Amniotic stem cell (primary cell): ENCODE measurements at regions not wholly inside any gene's neighbourhood (a gene's known extent, or its start where the extent isn't known, plus 50 kb on each side); places are given as distances from the start of the nearest gene placed in this dataset.
A peak's percentile ranks its signal among the peaks of the same experiment; 100 is the strongest.

Experiments
- DNase-seq: peaks from one replicate; lab custom pipeline; 2025; lab: John Stamatoyannopoulos, UW

DNA sequence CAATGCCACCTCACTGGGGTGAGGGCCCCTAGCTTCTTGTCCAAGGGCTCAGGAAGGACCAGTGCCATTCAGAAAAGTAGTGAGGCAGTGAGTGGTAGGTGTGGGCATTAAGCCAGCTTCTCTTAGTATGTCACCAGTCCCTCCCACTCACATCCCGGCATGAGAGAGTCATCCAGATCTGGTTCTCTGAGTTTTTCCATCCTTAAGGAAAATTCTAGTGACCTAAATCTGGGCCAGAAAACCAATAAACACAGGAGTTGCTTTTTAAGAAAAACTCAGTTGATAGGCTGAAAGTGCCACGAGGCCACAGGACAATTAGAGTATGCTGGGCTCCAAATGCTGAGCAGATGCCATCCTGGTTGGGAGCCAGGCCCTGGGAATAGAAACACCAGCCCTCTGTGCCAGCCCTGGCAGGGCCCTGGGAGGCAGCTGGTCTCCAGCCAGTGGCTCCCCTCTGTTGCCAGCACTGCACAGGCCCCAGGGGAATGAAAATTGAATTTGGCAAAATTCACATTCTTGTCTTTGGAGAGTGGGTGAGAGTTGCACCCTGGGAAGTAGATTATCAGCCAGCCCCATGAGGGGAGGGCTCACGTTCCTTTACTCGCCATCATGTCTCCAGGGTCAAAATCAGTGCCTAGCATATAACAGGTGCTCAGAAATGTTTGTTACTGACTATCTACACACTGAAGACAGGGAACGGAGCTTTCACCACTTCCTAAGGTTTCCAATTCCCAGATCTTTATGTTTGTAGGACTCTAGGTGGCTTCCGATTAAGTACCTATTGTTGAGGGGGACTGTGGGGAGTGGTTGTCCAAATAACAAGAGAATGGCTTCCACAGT lies 52.8 kb downstream of the FAM43A start:
- peak; percentile 43 for DNase-seq

DNA sequence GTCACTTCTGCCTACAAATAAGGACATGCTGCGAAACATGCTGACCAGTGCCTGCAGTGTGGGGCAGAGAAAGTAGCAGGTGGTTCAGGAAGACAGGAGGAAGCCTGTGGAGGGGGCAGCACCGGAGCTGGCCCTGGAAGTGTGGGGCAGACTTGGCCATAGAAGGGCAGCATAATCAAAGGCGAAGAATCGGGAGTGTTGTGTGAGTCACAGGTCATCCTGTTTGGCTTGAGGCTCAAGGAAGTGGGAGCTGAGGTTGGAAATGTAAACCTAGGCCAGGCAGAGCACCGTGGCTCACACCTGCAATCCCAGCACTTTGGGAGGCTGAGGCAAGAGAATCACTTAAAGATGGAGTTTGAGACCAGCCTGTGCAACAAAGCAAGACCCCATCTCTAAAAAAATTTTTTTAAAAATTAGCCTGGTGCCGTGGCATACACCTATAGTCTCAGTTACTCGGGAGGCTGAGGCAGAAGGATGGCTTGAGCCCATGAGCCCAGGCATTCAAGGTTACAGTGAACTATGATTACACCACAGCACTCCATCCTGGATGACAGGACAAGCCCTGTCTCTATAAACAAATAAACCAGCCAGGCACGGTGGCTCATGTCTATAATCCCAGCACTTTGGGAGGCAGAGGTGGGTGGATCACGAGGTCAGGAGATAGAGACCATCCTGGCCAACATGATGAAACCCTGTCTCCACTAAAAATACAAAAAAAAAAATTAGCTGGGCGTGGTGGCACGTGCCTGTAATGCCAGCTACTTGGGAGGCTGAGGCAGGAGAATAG lies 54.0 kb downstream of the FAM43A start:
- no peak for DNase-seq

DNA sequence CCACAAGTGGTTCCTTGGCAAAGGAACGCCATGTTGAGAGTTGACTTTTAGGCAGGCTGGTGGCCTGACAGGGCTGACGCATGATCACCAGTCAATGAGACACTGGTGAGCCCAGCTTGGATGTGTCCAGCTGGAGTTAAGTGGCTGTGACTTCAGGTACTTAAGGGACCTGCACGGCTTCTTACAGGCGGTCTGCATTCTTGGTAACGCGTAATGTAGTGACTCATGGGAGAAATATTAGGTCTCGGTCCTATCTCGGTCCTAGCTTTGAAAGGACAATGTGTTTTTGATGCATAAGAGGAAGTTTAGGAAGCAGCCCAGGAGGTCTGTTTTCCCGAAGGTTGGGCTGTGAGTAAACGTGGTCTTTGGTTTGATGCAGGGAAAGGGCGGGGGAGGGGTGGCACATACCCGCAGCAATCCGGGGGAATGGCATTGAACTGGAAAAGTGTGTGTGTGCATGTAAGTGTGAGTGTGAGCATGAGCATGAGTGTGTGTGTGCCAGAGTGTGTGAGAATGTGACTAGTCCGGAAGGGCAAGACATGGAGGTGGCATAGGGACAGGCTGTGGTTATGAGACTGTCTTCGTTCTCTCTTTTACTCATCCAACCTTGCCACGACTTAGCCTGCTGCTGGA lies 55.3 kb downstream of the FAM43A start:
- no peak for DNase-seq

GRCh38 chr3:194741916-194742315 lies 56.2 kb downstream of the FAM43A start:
- DNase-seq: no peak

DNA sequence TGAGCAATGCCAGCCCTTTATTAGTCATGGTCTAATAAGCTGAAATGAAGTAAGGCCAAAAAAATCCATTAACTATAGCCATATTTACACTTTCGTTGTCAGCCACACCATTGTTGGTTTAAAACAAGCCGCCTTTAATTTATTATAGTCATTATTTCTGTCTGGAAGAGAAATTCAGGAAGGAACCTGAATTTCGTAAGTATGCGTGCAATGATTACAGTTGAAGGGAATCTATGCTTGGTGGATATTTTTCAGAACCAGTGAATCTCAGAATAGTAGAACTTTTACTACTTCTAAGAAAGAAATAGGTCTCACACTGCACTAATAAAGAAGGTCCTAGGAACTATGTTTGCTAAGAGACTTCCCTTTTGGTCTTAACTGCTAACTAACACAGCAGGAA lies 59.1 kb downstream of the FAM43A start:
- DNase-seq: no peak

DNA sequence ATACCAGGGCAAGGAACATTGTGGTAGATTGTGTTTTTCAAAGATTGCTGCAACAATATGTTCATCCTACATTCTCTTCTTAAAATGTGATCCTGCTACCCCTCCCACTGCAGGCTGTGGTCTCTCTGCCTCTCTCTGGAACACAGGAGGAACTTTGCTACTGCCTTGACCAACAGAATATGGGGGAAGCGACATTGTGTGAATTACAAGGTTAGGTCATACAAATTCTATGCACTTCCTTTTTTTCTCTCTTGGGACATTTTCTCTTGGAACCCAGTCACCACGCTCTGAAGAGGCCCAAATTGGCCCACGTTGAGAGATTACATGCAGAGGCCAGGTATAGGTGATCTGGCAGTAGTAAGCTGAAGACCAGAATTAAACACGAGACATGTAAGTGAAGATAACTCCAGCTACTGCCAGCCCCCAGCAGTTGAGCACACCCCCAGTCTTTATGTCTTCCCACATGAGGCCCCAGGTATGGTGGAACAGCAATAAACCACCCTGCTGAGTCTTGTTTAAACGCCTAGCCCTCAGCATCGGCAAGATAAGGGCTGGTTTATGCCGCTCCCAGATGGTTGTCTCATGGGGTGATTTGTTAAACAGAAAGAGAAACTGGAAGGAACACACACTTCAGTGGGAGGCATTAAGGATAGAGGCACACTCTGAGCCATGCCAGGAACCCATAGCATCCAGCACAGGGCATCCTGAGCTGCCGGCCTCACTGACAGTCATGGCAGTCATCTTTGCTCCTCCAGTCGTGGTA lies 59.9 kb downstream of the FAM43A start:
- no peak for DNase-seq

DNA sequence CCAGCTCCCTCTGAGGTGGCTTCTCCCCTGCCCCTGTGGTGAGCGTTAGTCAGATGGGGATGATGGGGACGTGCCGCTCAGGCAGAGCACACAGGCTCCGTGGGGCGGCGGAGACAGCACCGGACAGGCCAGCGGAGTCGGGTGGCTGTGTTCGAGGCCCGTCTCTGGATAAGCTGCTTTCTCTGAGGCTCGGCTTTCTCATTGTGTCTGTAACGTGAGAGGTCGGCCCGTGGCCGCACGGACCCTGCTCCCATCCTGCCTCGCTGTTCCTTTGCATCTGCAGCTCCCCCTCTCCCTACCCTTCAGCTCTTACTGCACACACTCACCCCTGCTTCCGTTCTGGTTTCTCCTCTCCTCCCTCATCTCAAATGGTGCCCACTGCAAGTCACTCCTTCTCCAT lies 62.5 kb downstream of the FAM43A start:
- no peak for DNase-seq

GRCh38 chr3:194749631-194750490 lies 64.2 kb downstream of the FAM43A start:
- no peak for DNase-seq

- no peak for DNase-seq
These were observed 64.8 kb downstream of the FAM43A start for GRCh38 chr3:194750491-194750828.

DNA sequence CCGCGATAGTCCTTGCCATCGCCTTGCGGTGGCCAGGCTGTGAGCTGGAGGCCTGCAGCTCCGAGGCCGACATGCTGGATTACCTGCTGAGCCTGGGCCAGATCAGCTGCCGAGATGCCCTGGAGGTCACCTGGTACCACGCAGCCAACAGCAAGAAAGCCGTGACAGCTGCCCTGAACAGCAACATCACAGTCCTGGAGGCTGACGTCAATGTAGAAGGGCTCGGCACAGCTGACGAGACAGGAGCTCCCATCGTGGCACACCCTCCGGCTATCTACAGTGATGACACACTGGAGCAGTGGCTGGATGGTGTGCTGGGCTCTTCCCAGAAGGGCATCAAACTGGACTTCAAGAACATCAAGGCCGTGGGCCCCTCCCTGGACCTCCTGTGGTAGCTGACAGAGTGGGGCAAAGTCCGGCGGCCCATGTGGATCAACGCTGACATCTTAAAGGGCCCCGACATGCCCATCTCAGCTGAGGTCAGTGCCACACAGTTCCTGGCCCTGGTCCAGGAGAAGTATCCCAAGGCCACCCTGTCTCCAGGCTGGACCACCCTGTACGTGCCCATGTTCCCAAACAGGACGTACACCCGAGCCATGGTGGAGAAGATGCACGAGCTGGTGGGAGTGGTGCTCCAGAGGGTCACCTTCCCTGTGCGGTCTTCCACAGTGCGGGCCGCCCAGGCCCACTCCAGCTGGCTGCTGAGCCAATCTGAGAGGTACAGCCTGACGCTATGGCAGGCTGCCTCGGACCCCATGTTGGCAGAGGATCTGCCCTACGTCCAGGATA lies 70.2 kb downstream of the FAM43A start:
- no peak for DNase-seq

- no peak for DNase-seq
These were observed 70.7 kb downstream of the FAM43A start for GRCh38 chr3:194756460-194756779.

DNA sequence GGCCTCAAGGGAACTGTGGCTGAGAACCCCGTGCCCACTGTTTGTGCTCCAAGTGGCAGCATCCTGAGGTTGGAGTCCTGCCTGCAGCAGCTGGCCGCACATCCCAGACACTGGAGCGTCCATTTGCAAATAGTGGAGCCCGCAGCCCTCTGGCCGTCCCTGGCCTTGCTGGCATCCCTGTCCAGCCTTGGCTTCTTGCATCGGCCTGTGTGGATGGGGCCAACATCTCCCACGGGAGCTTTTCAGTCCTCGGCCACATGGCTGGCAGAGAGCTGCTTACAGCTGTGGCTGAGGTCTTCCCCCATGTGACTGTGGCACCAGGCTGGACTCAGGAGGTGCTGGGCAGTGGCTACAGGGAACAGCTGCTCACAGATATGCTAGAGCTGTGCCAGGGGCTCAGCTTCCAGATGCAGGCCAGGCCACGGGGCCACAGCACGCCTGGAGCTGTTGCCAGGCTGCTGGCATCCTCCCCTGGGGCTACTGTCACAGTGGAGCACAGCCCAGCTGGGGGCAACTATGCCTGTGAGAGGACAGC lies 71.2 kb downstream of the FAM43A start:
- DNase-seq: no peak

GRCh38 chr3:194757647-194758061 lies 72.0 kb downstream of the FAM43A start:
- no peak for DNase-seq

GRCh38 chr3:194758716-194759115 lies 73.0 kb downstream of the FAM43A start:
- DNase-seq: no peak

DNA sequence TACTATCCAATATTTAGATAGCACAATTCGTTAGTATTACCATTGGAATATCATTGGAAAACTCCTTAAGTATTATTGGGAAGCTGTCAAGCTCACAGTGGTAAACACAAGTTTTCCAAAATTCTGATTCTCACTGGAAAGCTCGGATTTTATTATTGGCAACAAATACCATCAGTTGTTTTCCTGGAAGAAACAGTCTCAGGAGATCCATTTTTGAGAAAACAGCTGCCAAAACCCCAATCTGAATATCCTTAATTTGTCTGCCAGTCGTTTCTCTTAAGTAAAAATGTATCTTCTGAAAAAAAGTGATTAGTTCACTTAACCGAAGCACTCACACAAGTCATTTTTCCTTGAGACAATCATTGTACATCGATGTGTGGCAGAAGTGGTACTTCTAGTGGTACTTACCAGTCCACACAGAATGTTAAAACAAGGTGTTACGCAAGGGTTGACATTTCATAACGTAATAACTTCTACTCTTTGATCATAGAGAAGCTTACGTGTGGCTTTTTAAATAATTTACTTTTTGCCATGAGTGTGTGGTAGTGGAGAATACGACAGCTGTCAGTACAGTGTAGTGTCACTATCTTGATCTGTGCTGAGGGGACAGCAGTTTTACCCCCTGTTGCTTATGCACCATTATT lies 74.9 kb downstream of the FAM43A start:
- no peak for DNase-seq

DNA sequence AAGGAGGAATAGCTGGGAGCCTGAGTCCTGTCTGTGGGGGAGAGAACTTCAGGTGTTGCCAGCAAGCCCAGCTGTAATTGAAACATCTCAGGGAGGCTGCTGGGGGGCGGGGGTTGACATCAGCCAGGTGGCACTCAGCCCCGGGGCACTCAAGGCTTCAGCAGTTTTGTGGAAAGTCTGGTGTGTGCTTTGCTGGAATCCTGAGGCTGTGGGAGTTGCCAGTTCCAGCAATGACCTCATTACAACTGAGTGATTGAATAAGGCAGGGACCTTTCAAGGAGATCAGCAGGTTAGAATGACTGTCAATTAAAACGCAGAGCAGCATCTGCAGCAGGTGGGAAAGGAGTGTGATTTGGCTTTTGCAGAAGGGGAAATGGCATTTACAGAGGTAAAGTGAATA lies 75.7 kb downstream of the FAM43A start:
- DNase-seq: no peak

DNA sequence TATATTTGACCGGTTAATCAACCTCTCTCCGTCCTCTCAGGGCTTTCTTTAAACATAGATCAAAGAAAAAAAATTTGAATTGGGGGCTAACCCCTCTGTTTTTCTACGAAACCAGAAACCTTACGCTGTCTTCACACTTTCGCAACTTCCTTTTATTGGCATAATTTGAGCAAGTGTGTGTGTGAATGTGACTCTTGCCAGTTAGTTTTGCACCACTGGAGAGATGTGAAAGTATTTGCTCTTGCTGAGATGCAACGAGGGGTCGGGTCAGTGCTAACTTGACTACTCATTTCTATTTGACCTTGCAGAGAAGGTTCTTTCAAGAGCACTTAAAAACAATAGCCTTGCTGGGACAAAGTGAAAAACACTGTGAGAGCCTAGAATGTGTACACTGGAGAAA lies 81.2 kb downstream of the FAM43A start:
- DNase-seq: no peak

DNA sequence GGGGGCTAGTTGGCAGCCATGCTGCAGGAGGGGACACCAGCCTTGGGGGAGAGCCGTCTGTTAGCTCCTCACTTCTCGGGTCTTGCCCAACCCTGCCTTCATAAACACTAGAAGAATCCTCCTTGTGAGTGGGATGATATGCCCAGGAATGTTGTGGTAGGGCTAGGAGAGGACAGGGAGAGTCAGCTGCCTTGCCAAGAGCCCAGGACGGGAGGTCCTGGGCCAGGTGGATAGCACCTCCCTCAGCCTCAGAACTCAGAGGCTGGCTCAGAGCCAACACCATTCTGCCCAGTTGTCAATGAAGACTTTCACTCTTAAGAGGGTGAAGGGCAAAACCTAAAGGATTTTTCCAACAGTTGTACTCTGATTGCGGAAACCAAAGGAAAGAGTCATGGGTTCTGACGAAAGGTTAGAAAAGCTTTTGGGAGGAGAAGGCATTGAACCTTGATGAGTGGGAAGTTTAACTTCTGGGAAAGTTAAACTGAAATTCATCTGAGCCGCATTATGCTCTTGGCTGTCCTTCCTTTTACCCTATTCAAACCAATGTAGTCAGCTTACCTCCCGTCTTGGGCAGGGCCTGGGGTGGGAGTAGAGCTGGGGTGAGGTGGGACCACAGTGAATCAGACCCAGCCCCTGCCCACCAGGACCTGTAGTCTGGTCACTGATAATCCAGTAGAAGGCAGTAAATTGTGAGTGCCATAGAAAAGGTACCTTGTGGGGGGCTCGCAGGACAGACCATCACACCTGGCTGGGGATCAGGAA lies 81.9 kb downstream of the FAM43A start:
- DNase-seq: no peak

GRCh38 chr3:194768586-194768985 lies 82.9 kb downstream of the FAM43A start:
- no peak for DNase-seq
